GM10248 (cell line): ENCODE measurements at regions not wholly inside any gene's neighbourhood (a gene's known extent, or its start where the extent isn't known, plus 50 kb on each side); places are given as distances from the start of the nearest gene placed in this dataset.

Experiments used
- CTCF ChIA-PET: fragments of 300-600 bp; sonication (Branson Sonifier 250); formaldehyde crosslinking; extraction: SDS; loops from one replicate; lab custom pipeline; 2021; ENCODE audit warnings: antibody characterized with exemption; lab: Yijun Ruan, JAX
- POLR2A ChIA-PET: fragments of 350-650 bp; sonication (Branson Sonifier 250); formaldehyde crosslinking; extraction: SDS; loops from one replicate; lab custom pipeline; 2020; ENCODE audit warnings: antibody characterized with exemption; lab: Yijun Ruan, JAX
- DNase-seq: peaks from one replicate; pipeline ENCODE4 v3.0.0; 2012; ENCODE audit errors: extremely low spot score
- TF ChIP-seq, protein P1 (sequence below): IDR thresholded peaks from 2 replicates; pipeline ENCODE4 v1.5.1; 2012; ENCODE audit warnings: mild to moderate bottlenecking, low read depth; ENCODE audit errors: extremely low read depth, missing control alignments, control extremely low read depth

DNA sequence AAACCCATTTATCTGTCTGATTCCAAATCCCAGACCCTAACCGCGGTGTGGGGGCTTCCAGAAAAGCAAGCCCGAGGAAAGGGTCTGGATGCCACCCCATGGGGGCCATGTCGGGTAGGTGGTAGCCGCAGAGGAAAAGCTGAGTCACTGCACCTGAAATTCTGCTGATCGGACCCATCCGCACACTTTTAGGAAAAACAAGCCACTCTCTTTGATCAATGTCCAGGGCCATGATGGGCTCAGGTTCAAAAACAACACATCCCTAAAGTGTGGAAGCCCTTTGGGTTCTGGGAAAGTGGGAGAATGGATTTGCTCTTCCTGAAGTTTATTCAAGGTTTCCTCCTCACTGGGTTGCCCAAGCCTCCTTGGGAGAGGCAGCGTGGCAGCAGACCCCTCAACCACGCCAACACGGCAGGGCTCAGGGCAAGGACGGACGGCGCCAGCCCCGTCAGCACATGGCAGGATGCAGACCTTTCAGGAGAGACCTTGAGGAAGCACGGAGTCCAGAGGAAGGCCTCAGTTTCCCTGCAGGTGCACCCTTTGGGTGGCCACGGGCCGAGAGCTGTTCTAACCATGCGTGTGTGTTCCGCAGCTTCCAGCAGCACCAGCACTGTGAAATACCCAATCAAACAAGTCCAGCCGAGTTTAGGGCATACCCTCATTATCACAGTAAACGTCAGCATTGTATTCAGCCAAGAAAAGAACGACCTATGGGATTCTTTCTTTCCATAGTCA lies 367.0 kb downstream of the FOXL1 start:
- TF ChIP-seq, protein P1, sequence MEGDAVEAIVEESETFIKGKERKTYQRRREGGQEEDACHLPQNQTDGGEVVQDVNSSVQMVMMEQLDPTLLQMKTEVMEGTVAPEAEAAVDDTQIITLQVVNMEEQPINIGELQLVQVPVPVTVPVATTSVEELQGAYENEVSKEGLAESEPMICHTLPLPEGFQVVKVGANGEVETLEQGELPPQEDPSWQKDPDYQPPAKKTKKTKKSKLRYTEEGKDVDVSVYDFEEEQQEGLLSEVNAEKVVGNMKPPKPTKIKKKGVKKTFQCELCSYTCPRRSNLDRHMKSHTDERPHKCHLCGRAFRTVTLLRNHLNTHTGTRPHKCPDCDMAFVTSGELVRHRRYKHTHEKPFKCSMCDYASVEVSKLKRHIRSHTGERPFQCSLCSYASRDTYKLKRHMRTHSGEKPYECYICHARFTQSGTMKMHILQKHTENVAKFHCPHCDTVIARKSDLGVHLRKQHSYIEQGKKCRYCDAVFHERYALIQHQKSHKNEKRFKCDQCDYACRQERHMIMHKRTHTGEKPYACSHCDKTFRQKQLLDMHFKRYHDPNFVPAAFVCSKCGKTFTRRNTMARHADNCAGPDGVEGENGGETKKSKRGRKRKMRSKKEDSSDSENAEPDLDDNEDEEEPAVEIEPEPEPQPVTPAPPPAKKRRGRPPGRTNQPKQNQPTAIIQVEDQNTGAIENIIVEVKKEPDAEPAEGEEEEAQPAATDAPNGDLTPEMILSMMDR: no peak
- ChIA-PET CTCF (no interaction called here), POLR2A (no interaction called here)
- DNase-seq: no peak

DNA sequence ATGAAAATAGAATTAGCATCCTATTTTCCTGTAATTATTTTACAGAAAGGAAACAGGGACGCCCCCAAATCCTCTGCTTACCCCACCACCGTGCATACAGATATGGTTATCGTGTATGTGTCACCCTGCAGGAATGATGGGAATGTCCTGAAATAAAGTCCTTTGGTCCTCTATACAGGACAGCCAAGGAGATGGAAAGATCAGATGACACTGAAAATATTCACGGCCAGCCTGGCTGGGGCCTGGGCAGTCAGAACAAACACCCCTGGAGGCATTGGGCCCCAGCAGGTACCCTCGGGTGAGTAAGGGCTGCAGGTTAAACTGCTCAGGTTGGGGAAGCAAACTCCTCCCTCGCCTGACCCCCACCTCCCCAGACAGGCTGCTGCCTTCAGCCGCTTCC lies 368.0 kb downstream of the FOXL1 start:
- ChIA-PET CTCF (no interaction called here), POLR2A (no interaction called here)
- no peak for DNase-seq
- TF ChIP-seq, protein P1: no peak

DNA sequence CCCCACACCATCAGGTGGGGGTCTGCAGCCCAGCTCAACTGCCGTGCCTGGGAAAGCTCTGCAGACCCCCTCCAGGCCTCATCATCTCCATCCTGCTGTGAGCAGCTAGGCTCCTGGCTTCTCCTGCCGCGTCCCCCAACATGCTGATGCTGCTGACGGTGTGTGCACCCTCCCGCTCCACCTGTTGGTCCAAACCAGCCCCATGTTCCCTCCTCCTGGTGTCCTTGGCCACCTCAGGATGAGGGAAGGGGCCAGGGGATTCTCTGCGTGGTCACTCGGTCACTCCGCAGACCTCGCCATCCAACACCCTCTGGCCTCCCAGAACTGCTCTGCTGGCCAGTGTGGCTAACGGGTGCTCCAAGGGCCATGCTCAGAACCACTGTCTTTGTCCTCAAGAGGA lies 368.6 kb downstream of the FOXL1 start:
- DNase-seq: no peak
- POLR2A ChIA-PET: no interaction called here
- TF ChIP-seq, protein P1: no peak
- CTCF ChIA-PET: no interaction called here

DNA sequence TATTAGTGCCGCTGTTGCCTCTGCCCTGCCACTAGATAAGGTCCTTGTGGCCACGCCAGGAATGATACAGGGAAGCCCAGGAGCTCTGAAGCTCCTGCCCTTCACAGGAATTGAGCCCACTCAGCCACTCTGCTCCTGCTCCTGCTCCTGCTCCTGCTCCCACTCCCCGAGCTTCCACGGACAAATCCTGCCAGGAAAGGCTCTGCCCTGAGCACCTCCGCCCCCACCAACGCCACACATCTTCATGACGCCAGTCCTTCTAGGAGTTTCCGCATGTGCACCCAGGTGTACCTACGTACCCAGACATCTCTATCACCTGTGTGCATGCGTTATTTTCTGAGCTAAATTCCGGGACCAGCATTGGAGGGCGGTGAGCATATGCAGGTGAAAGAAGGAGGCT lies 369.1 kb downstream of the C16orf95 start:
- ChIA-PET CTCF (interaction anchor here (0.8 kb wide), 1 partner anchor 11 kb away, joined by 3 read pairs; no protein-coding TSS in a partner anchor), POLR2A (no interaction called here)
- TF ChIP-seq, protein P1: no peak
- DNase-seq: no peak

DNA sequence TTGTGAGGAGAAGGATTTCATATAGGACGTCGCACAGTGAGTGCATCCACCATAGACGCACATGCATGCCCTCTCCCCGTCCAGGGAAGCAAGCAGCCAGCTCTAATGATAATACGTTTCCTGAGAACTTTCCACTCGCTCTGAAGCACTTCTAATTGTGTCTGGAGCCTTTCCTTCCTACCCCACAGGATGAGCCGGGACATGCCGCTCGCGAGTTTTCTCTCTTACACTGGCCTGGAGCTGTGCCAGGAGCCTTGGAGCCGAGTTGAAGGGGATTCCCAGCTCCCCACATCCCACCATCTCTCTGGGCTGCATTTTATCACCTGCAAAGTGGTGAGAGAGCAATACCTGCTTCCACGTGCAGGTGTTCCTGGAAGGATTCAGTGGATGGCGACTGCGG lies 368.1 kb downstream of the C16orf95 start:
- TF ChIP-seq, protein P1: no peak
- ChIA-PET CTCF (no interaction called here), POLR2A (no interaction called here)
- DNase-seq: no peak

DNA sequence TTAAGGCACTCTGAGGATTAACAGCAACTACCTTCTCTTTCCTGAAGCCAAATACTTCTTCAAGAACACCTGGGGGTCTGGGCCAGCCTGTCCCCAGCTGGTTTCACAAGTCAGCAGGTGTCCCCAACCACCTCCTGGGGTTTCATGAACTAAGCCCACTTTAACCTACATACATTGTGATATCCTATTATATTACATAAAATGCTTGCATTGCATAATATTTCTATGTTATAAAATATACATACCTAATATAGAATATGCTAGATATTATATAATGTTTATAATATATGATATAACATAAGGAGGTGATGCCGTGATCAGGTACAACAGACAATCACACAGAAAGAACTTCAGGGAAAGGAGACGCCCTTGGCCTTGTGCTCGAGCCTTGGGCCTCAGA lies 367.6 kb downstream of the C16orf95 start:
- TF ChIP-seq, protein P1: no peak
- POLR2A ChIA-PET: no interaction called here
- DNase-seq: no peak
- CTCF ChIA-PET: no interaction called here
